ENCODE measurements at regions not wholly inside any gene's neighbourhood (a gene's known extent, or its start where the extent isn't known, plus 50 kb on each side); places are given as distances from the start of the nearest gene placed in this dataset.

DNA sequence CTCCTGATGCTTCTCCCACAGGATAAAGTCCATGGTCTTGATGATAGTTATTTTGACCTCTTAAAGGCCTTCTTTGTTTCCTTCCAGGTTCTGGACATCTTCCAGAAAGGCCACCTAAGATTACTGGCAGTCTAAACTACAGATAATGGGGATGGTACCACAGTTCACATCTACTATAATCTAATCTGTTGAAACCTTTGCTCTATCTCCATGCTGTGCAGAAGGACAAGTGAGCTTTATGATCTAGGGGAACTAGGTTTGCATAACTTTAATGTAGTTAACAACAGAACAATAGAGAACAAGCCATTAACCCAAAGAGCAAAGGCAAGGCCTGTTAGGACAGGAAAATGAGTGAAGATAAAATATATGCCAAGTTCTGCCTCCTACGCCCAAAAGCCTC, 103.9 kb upstream of the KLHL13 start:
- TF ChIP-seq, protein P1, sequence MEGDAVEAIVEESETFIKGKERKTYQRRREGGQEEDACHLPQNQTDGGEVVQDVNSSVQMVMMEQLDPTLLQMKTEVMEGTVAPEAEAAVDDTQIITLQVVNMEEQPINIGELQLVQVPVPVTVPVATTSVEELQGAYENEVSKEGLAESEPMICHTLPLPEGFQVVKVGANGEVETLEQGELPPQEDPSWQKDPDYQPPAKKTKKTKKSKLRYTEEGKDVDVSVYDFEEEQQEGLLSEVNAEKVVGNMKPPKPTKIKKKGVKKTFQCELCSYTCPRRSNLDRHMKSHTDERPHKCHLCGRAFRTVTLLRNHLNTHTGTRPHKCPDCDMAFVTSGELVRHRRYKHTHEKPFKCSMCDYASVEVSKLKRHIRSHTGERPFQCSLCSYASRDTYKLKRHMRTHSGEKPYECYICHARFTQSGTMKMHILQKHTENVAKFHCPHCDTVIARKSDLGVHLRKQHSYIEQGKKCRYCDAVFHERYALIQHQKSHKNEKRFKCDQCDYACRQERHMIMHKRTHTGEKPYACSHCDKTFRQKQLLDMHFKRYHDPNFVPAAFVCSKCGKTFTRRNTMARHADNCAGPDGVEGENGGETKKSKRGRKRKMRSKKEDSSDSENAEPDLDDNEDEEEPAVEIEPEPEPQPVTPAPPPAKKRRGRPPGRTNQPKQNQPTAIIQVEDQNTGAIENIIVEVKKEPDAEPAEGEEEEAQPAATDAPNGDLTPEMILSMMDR (IDR thresholded peaks at IDR 0.05) = no peak
- TF ChIP-seq POLR2A (IDR thresholded peaks at IDR 0.05) = no peak

Measured in lower leg skin (tissue), 3 donors.